AG04450 (cell line): ENCODE measurements at regions not wholly inside any gene's neighbourhood (a gene's known extent, or its start where the extent isn't known, plus 50 kb on each side); places are given as distances from the start of the nearest gene placed in this dataset.

Source experiments
- CTCF ChIA-PET: fragments of 300-600, 350-600 bp; formaldehyde crosslinking; extraction: SDS; loops from one replicate; lab custom pipeline; 2022; ENCODE audit warnings: antibody characterized with exemption, inconsistent platforms; lab: Charles Lee
- POLR2A ChIA-PET: fragments of 350-600 bp; formaldehyde crosslinking; extraction: SDS; loops from one replicate; lab custom pipeline; 2021; ENCODE audit warnings: antibody characterized with exemption, inconsistent platforms; lab: Yijun Ruan, JAX
- DNase-seq: peaks from one replicate; pipeline ENCODE4 v3.0.0-alpha.2; 2011; ENCODE audit warnings: low read depth, low spot score
- H3K27ac ChIP-seq: one replicate; pipeline ENCODE4 v1.5.1; 2012; ENCODE audit warnings: low read depth, low read length, control low read depth
- H3K27me3 ChIP-seq: one replicate; pipeline ENCODE4 v1.6.0; 2012; ENCODE audit warnings: low read length; ENCODE audit not compliant: control insufficient read depth, insufficient read depth
- H3K4me3 ChIP-seq: 2 replicates; pipeline ENCODE4 v1.5.1; 2011; ENCODE audit warnings: mild to moderate bottlenecking, low read depth, low read length, control low read depth
- H3K9me3 ChIP-seq: 2 replicates; pipeline ENCODE4 v1.5.1; 2012; ENCODE audit warnings: low read length; ENCODE audit not compliant: control insufficient read depth, insufficient read depth
- CTCF ChIP-seq: IDR thresholded peaks from 2 replicates; pipeline ENCODE4 v1.5.1; 2011; ENCODE audit warnings: low read depth, low read length, control low read depth, inconsistent platforms
- small RNA-seq: library from RNA; depleted of rRNA; stranded (forward); fragments of <200 nt; gene quantifications from one replicate; pipeline ENCODE3, GENCODE V24; 2012; ENCODE audit warnings: low read depth; ENCODE audit not compliant: insufficient read length

GRCh38 chr16:50858376-50858775 is 116.5 kb downstream of the CYLD start:
- Histone ChIP-seq H3K4me3 (no peak overlapping the region), H3K27me3 (peaks cover 3% of the 10 kb centered on the region), H3K9me3 (no peaks in the 10 kb centered on the region; the same call in 1 of the 2 replicates), H3K27ac (no peak overlapping the region)
- ChIA-PET POLR2A (no interaction called here), CTCF (no interaction called here)
- no peak for DNase-seq
- TF ChIP-seq CTCF = no peak

- no peak for DNase-seq
Measured at GRCh38 chr16:50857881-50858280, 116.0 kb downstream of the CYLD start.

GRCh38 chr16:50856991-50857390 is 115.1 kb downstream of the CYLD start:
- CTCF ChIA-PET = no interaction called here

More at GRCh38 chr16:50857881-50858280, 116.0 kb downstream of the CYLD start:
- no peaks in the 10 kb centered on the region; the same call in 1 of the 2 replicates for H3K9me3 ChIP-seq
- CTCF ChIA-PET = no interaction called here
- H3K27me3 ChIP-seq = peaks cover 3% of the 10 kb centered on the region
- H3K27ac ChIP-seq = no peak overlapping the region
- H3K4me3 ChIP-seq = no peak overlapping the region
- POLR2A ChIA-PET = no interaction called here
- no peak for TF ChIP-seq CTCF

GRCh38 chr16:50853329-50853728 is 111.4 kb downstream of the CYLD start:
- CTCF ChIA-PET = interaction anchor here (1.2 kb wide), 1 partner anchor 47 kb away, joined by 4 read pairs; no protein-coding TSS in a partner anchor
- DNase-seq = no peak
- H3K27ac ChIP-seq = no peak overlapping the region
- no peak overlapping the region for H3K4me3 ChIP-seq
- no peak for TF ChIP-seq CTCF
- POLR2A ChIA-PET = no interaction called here
- no peaks in the 10 kb centered on the region for H3K9me3 ChIP-seq
- H3K27me3 ChIP-seq = peaks cover 3% of the 10 kb centered on the region

More at GRCh38 chr16:50856991-50857390, 115.1 kb downstream of the CYLD start:
- Histone ChIP-seq H3K27me3 (peaks cover 3% of the 10 kb centered on the region), H3K9me3 (no peaks in the 10 kb centered on the region; the same call in 1 of the 2 replicates), H3K4me3 (no peak overlapping the region), H3K27ac (no peak overlapping the region)
- POLR2A ChIA-PET = no interaction called here
- no peak for TF ChIP-seq CTCF
- DNase-seq = no peak

Small RNA genes in the stretch of these regions (small RNA-seq; reads per million reads assigned to genes)
- gene RNA5SP426 = 8.6 reads per million, percentile 67 among the genes with 10 or more reads in this experiment
